Neural cell (in vitro differentiated cells): ENCODE measurements at regions not wholly inside any gene's neighbourhood (a gene's known extent, or its start where the extent isn't known, plus 50 kb on each side); places are given as distances from the start of the nearest gene placed in this dataset.

Source experiments
- EP300 ChIP-seq: fragments of 450-650 bp; conservative IDR thresholded peaks from 2 replicates; pipeline ENCODE4 v1.6.1; 2014; ENCODE audit warnings: antibody characterized with exemption, mild to moderate bottlenecking, moderate library complexity; ENCODE audit not compliant: poor library complexity, severe bottlenecking
- POLR2AphosphoS5 ChIP-seq: IDR thresholded peaks from 2 replicates; pipeline ENCODE4 v1.6.1; 2012
- RAD21 ChIP-seq: fragments of 450-650 bp; conservative IDR thresholded peaks from 2 replicates; pipeline ENCODE4 v1.6.1; 2014; ENCODE audit warnings: antibody characterized with exemption, mild to moderate bottlenecking, moderate library complexity
- TAF1 ChIP-seq: IDR thresholded peaks from 2 replicates; pipeline ENCODE4 v1.6.1; 2012; ENCODE audit warnings: low read depth
- TF ChIP-seq, protein P1 (sequence below): fragments of 450-650 bp; IDR thresholded peaks from 2 replicates; pipeline ENCODE4 v1.5.1; 2014; ENCODE audit warnings: antibody characterized with exemption, mild to moderate bottlenecking, moderate library complexity; ENCODE audit not compliant: poor library complexity, severe bottlenecking

DNA sequence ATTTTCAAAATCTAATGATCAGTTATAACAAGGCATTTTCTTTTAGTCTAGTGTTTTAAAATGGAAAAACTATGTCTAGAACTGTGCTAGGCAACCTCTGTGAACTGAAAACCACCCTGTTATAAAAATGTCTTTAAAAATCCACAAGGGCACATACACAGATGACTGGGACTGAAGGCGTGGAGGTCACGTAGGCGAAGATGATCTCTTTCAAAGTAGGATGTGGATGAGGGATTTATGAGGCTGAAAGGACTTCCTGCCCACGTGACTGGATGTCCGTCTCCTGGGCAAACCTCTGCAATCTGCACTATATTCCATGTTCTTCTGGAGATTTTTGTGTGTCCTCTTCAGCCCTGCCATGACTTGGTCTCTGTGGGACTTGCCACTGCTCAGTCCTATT, 84.2 kb upstream of the ZNF536 start:
- TF ChIP-seq EP300 (no peak), POLR2AphosphoS5 (no peak), TAF1 (no peak), RAD21 (no peak)
- TF ChIP-seq, protein P1, sequence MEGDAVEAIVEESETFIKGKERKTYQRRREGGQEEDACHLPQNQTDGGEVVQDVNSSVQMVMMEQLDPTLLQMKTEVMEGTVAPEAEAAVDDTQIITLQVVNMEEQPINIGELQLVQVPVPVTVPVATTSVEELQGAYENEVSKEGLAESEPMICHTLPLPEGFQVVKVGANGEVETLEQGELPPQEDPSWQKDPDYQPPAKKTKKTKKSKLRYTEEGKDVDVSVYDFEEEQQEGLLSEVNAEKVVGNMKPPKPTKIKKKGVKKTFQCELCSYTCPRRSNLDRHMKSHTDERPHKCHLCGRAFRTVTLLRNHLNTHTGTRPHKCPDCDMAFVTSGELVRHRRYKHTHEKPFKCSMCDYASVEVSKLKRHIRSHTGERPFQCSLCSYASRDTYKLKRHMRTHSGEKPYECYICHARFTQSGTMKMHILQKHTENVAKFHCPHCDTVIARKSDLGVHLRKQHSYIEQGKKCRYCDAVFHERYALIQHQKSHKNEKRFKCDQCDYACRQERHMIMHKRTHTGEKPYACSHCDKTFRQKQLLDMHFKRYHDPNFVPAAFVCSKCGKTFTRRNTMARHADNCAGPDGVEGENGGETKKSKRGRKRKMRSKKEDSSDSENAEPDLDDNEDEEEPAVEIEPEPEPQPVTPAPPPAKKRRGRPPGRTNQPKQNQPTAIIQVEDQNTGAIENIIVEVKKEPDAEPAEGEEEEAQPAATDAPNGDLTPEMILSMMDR: no peak
